ENCODE measurements at regions not wholly inside any gene's neighbourhood (a gene's known extent, or its start where the extent isn't known, plus 50 kb on each side); places are given as distances from the start of the nearest gene placed in this dataset.

DNA sequence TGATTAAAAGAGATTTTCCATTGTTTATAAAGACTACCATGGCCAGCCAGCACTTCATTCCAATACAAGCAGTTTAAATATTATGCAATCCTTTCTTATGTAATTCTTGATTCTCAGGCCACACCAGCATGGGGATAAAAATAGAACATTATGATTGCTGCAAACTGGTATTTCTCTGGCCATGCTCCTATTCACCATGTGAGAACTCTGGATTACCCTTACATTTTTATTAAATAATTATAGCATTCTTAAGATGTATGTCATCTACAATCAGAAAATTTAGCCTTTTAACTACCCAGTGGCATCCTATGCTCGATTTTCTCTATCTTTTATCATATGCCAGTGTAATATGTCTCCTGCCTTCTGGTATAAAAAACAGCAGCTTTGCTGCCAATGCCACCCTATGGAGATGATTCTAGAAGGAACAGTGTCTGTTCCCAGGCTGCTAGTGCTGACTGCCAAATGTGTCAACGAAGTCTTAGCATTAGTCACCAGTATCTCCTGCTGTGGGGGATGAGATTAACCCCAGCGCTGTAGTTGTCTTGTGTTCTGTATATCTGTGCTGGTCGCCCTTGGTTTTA, 501.4 kb downstream of the BCKDHB start:
- intact Hi-C loops (cut with micrococcal nuclease; ENCODE audit: unreplicated experiment) = no loop called here
- no TSS peak for BruUV-seq (replicated peaks)
- DNase-seq (ENCODE audit: low read depth, low spot score) (no peak), ATAC-seq (no peak)
- POLR2A ChIA-PET = no interaction called here
- Histone ChIP-seq H3K27me3 (ENCODE audit: control insufficient read depth, insufficient read depth, low read length) (no peaks in the 10 kb centered on the region), H3K4me3 (ENCODE audit: low read depth in 2 of 2, low read length in 2 of 2) (no peak overlapping the region), H3K9me3 (ENCODE audit: control insufficient read depth, insufficient read depth, low read depth, low read length) (no peaks in the 10 kb centered on the region), H3K27ac (ENCODE audit: low read length) (no peak overlapping the region), H3K36me3 (ENCODE audit: control insufficient read depth, insufficient read depth, low read length) (no peaks in the 10 kb centered on the region), H3K4me1 (ENCODE audit: control insufficient read depth, insufficient read depth, low read length) (no peaks in the 10 kb centered on the region)
- TF ChIP-seq TCF7L2 (IDR thresholded peaks at IDR 0.05; ENCODE audit: low read depth, low read length) (no peak), SIN3A (IDR thresholded peaks at IDR 0.05; ENCODE audit: borderline replicate concordance, insufficient read depth, low read depth, low read length) (no peak), POLR2AphosphoS5 (IDR thresholded peaks at IDR 0.05; ENCODE audit: low read depth, low read length) (no peak)
- TF ChIP-seq, protein P1, sequence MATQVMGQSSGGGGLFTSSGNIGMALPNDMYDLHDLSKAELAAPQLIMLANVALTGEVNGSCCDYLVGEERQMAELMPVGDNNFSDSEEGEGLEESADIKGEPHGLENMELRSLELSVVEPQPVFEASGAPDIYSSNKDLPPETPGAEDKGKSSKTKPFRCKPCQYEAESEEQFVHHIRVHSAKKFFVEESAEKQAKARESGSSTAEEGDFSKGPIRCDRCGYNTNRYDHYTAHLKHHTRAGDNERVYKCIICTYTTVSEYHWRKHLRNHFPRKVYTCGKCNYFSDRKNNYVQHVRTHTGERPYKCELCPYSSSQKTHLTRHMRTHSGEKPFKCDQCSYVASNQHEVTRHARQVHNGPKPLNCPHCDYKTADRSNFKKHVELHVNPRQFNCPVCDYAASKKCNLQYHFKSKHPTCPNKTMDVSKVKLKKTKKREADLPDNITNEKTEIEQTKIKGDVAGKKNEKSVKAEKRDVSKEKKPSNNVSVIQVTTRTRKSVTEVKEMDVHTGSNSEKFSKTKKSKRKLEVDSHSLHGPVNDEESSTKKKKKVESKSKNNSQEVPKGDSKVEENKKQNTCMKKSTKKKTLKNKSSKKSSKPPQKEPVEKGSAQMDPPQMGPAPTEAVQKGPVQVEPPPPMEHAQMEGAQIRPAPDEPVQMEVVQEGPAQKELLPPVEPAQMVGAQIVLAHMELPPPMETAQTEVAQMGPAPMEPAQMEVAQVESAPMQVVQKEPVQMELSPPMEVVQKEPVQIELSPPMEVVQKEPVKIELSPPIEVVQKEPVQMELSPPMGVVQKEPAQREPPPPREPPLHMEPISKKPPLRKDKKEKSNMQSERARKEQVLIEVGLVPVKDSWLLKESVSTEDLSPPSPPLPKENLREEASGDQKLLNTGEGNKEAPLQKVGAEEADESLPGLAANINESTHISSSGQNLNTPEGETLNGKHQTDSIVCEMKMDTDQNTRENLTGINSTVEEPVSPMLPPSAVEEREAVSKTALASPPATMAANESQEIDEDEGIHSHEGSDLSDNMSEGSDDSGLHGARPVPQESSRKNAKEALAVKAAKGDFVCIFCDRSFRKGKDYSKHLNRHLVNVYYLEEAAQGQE (IDR thresholded peaks at IDR 0.05; ENCODE audit: insufficient read depth in 1 of 2, low read depth in 2 of 2, low read length in 1 of 2) = no peak
- TF ChIP-seq, protein P2, sequence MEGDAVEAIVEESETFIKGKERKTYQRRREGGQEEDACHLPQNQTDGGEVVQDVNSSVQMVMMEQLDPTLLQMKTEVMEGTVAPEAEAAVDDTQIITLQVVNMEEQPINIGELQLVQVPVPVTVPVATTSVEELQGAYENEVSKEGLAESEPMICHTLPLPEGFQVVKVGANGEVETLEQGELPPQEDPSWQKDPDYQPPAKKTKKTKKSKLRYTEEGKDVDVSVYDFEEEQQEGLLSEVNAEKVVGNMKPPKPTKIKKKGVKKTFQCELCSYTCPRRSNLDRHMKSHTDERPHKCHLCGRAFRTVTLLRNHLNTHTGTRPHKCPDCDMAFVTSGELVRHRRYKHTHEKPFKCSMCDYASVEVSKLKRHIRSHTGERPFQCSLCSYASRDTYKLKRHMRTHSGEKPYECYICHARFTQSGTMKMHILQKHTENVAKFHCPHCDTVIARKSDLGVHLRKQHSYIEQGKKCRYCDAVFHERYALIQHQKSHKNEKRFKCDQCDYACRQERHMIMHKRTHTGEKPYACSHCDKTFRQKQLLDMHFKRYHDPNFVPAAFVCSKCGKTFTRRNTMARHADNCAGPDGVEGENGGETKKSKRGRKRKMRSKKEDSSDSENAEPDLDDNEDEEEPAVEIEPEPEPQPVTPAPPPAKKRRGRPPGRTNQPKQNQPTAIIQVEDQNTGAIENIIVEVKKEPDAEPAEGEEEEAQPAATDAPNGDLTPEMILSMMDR (IDR thresholded peaks at IDR 0.05) = no peak
- in situ Hi-C loops (cut with HindIII; ENCODE audit: low pct_unique_long_range_greater_than_20kb, low sequenced_read_pairs) = no loop called here
- CTCF ChIA-PET = no interaction called here

DNA sequence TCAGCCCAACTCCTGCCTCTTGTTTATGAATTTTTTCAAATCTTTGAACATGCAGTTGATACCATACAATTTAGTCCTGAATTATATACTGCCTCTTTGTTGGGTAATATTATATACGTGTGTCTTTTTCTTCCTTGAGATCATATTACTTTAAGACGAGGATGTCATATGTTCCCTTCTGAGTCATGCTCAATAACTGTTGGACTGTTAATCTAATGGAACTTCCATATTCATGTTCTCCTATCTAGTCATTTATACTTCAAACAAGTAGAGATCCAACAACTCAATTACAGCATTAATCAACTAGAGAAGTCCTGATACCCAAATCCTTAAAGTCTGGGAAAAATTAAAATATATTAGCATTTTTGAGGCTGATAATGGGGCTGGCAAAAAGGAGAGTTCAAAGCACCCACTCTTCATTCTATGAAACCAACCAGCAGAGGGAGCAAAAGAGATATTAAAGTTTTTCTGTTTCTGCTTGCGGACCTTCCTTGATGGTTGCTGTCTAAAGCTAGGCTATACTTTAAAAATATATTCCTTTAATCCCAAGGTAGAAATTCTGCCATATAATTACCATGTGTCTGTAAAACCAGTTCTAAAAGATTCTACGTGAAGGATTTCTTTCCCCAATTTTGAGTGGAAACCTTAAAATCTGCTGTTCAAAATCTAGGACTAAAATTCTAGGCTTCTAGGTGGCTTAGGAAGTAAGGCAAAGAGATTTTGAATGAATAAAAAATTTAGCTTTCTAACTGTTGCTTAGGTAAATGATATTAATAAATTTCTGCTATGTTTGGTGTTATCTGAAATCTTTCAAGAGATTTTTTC, 498.9 kb downstream of the BCKDHB start:
- Histone ChIP-seq H3K4me3 (ENCODE audit: low read depth in 2 of 2, low read length in 2 of 2) (no peak overlapping the region), H3K27me3 (ENCODE audit: control insufficient read depth, insufficient read depth, low read length) (no peaks in the 10 kb centered on the region), H3K9me3 (ENCODE audit: control insufficient read depth, insufficient read depth, low read depth, low read length) (no peaks in the 10 kb centered on the region), H3K4me1 (ENCODE audit: control insufficient read depth, insufficient read depth, low read length) (no peaks in the 10 kb centered on the region), H3K36me3 (ENCODE audit: control insufficient read depth, insufficient read depth, low read length) (no peaks in the 10 kb centered on the region), H3K27ac (ENCODE audit: low read length) (no peak overlapping the region)
- intact Hi-C loops (cut with micrococcal nuclease; ENCODE audit: unreplicated experiment) = no loop called here
- no peak for DNase-seq (ENCODE audit: low read depth, low spot score)
- CTCF ChIA-PET = interaction anchor here (0.7 kb wide), 1 partner anchor 49 kb away, joined by 3 read pairs; no protein-coding TSS in a partner anchor
- POLR2A ChIA-PET = no interaction called here
- TF ChIP-seq, protein P2 (IDR thresholded peaks at IDR 0.05) = peak; percentile 55; the same call in 1 of the 2 replicates
- no peak for TF ChIP-seq SIN3A (IDR thresholded peaks at IDR 0.05; ENCODE audit: borderline replicate concordance, insufficient read depth, low read depth, low read length)
- in situ Hi-C loops (cut with HindIII; ENCODE audit: low pct_unique_long_range_greater_than_20kb, low sequenced_read_pairs) = no loop called here
- no peak for ATAC-seq
- no TSS peak for BruUV-seq (replicated peaks)
